IPS-NIHi7 (cell line): ENCODE measurements at regions not wholly inside any gene's neighbourhood (a gene's known extent, or its start where the extent isn't known, plus 50 kb on each side); places are given as distances from the start of the nearest gene placed in this dataset.

ENCODE experiments used
- DNase-seq: peaks from one replicate; pipeline ENCODE4 v3.0.0; 2012; ENCODE audit warnings: mixed read lengths; ENCODE audit errors: extremely low spot score

GRCh38 chrX:4878640-4879039 is 1165.2 kb upstream of the PRKX start:
- no peak for DNase-seq

GRCh38 chrX:4876268-4876667 is 1162.8 kb upstream of the PRKX start:
- no peak for DNase-seq

- no peak for DNase-seq
These were observed 1138.1 kb upstream of the PRKX start for GRCh38 chrX:4851534-4851933.

- no peak for DNase-seq
These were observed 1136.9 kb upstream of the PRKX start for GRCh38 chrX:4850312-4850711.

GRCh38 chrX:4844376-4844775 is 1130.9 kb upstream of the PRKX start:
- no peak for DNase-seq

- peak; percentile 13 for DNase-seq
These were observed 1127.8 kb upstream of the PRKX start for GRCh38 chrX:4841216-4841745.

GRCh38 chrX:4831574-4831973 is 1118.1 kb upstream of the PRKX start:
- no peak for DNase-seq

GRCh38 chrX:4830880-4831557 is 1117.6 kb upstream of the PRKX start:
- no peak for DNase-seq

GRCh38 chrX:4825550-4825949 is 1112.1 kb upstream of the PRKX start:
- no peak for DNase-seq

- no peak for DNase-seq
These were observed 1096.1 kb upstream of the PRKX start for GRCh38 chrX:4809571-4809970.

- no peak for DNase-seq
These were observed 1092.1 kb upstream of the PRKX start for GRCh38 chrX:4805502-4805901.

- no peak for DNase-seq
These were observed 1087.3 kb upstream of the PRKX start for GRCh38 chrX:4800756-4801155.

- DNase-seq = no peak
These were observed 1074.5 kb upstream of the PRKX start for GRCh38 chrX:4787971-4788370.

GRCh38 chrX:4764888-4765287 is 1051.4 kb upstream of the PRKX start:
- DNase-seq = no peak

GRCh38 chrX:4762196-4762595 is 1048.7 kb upstream of the PRKX start:
- DNase-seq = no peak

GRCh38 chrX:4754878-4755604 is 1041.6 kb upstream of the PRKX start:
- DNase-seq = no peak

GRCh38 chrX:4741024-4741423 is 1027.6 kb upstream of the PRKX start:
- no peak for DNase-seq

GRCh38 chrX:4735299-4735698 is 1021.9 kb upstream of the PRKX start:
- DNase-seq = no peak

GRCh38 chrX:4710618-4711433 is 997.4 kb upstream of the PRKX start:
- DNase-seq = peak; percentile 22

GRCh38 chrX:4708970-4709760 is 995.7 kb upstream of the PRKX start:
- no peak for DNase-seq

- no peak for DNase-seq
These were observed 993.5 kb upstream of the PRKX start for GRCh38 chrX:4706961-4707360.

- no peak for DNase-seq
These were observed 977.1 kb upstream of the PRKX start for GRCh38 chrX:4690521-4690920.
